Progenitor cell of endocrine pancreas (in vitro differentiated cells): ENCODE measurements at regions not wholly inside any gene's neighbourhood (a gene's known extent, or its start where the extent isn't known, plus 50 kb on each side); places are given as distances from the start of the nearest gene placed in this dataset.

Experiments
- DNase-seq: peaks from one replicate; pipeline ENCODE4 v3.0.0; 2021; ENCODE audit warnings: low spot score; ENCODE audit not compliant: unreplicated experiment
- H3K27ac Mint-ChIP-seq: 2 replicates; pipeline ENCODE4 v1.8.0; 2021; ENCODE audit warnings: mild to moderate bottlenecking, moderate library complexity, mixed read lengths
- H3K27me3 Mint-ChIP-seq: 2 replicates; pipeline ENCODE4 v1.8.0; 2021; ENCODE audit warnings: mixed read lengths
- H3K36me3 Mint-ChIP-seq: 2 replicates; pipeline ENCODE4 v1.8.0; 2022; ENCODE audit warnings: mixed read lengths; ENCODE audit not compliant: insufficient read depth
- H3K4me1 Mint-ChIP-seq: 2 replicates; pipeline ENCODE4 v1.8.0; 2021; ENCODE audit warnings: low read depth, mixed read lengths
- H3K4me3 Mint-ChIP-seq: 2 replicates; pipeline ENCODE4 v1.8.0; 2021; ENCODE audit warnings: low read depth, mild to moderate bottlenecking, moderate library complexity, mixed read lengths
- H3K9me3 Mint-ChIP-seq: 2 replicates; pipeline ENCODE4 v1.8.0; 2021; ENCODE audit warnings: low read depth, mixed read lengths
- TF ChIP-seq, protein P1 (sequence below): fragments of 200-600 bp; sonication (generic); IDR thresholded peaks from one replicate; pipeline ENCODE4 v1.5.0; 2021; ENCODE audit warnings: antibody characterized with exemption, mild to moderate bottlenecking; ENCODE audit not compliant: unreplicated experiment

DNA sequence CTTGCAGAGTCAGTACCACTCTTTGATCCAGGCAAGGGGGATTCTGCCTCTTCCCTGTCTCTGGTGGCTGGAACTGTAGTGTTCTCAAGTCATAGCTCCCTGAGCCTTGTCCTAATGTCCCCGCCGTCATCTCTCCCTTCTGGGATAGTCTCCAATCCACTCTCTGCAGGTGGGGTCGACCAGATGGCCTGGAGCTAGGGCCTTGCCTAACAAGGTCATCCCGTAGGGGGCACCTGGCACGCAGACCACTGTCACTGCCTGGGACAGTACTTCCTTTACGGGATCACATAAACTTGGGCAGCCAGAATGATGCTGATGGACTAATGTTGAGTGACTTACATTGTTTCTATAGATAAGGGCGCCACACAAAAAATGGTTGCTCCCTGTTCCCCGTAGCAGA lies 118.9 kb upstream of the SLC22A23 start:
- no peak overlapping the region for H3K4me3 Mint-ChIP-seq
- H3K9me3 Mint-ChIP-seq = no peaks in the 10 kb centered on the region
- H3K27ac Mint-ChIP-seq = no peak overlapping the region
- TF ChIP-seq, protein P1, sequence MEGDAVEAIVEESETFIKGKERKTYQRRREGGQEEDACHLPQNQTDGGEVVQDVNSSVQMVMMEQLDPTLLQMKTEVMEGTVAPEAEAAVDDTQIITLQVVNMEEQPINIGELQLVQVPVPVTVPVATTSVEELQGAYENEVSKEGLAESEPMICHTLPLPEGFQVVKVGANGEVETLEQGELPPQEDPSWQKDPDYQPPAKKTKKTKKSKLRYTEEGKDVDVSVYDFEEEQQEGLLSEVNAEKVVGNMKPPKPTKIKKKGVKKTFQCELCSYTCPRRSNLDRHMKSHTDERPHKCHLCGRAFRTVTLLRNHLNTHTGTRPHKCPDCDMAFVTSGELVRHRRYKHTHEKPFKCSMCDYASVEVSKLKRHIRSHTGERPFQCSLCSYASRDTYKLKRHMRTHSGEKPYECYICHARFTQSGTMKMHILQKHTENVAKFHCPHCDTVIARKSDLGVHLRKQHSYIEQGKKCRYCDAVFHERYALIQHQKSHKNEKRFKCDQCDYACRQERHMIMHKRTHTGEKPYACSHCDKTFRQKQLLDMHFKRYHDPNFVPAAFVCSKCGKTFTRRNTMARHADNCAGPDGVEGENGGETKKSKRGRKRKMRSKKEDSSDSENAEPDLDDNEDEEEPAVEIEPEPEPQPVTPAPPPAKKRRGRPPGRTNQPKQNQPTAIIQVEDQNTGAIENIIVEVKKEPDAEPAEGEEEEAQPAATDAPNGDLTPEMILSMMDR = no peak
- H3K36me3 Mint-ChIP-seq = no peaks in the 10 kb centered on the region
- H3K4me1 Mint-ChIP-seq = peaks cover 3% of the 10 kb centered on the region
- no peak for DNase-seq
- H3K27me3 Mint-ChIP-seq = peaks cover 18% of the 10 kb centered on the region

DNA sequence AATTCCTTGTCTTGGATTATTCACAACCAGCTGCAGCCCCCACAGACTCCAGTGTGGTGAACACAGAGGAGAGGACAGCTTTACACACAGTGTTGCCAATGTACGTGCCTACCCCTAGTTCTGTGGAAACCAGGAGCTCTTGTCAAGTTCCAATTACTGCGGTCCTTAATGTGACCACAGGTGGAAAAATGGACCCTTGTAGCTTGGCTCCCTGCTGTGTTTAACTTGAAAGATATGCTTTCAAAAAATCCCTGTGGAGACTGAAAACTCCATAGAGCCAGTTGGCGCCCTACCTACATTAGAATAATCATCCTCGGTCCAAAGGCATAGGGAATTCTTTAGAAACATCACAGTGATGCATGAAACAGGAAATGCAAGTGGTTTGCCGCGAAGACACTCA lies 118.3 kb upstream of the SLC22A23 start:
- no peak for DNase-seq
- H3K27me3 Mint-ChIP-seq = peaks cover 22% of the 10 kb centered on the region
- no peak overlapping the region for H3K4me3 Mint-ChIP-seq
- H3K9me3 Mint-ChIP-seq = no peaks in the 10 kb centered on the region
- H3K4me1 Mint-ChIP-seq = peaks cover 4% of the 10 kb centered on the region
- TF ChIP-seq, protein P1 = no peak
- no peaks in the 10 kb centered on the region for H3K36me3 Mint-ChIP-seq
- H3K27ac Mint-ChIP-seq = no peak overlapping the region

DNA sequence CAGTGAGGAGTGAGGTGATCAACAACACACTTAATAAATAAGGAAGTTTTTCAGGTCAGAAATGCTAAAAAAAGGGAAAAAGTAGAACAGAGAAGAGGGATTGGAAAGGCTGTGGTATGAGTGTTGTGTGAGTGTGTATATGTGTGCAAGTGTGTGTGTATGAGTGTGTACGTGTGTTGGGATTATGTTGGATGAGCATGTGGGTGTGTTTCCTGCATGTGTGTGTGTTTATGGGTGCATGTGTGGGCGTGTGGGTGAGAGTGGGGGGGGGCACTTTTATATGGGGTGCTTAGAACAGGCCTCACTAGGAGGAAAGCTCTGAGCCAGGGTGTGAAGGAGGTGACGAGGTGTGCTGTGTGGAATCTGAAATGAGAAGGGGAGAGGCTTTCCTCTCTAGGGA lies 116.8 kb upstream of the SLC22A23 start:
- H3K9me3 Mint-ChIP-seq = no peaks in the 10 kb centered on the region
- H3K27me3 Mint-ChIP-seq = peaks cover 20% of the 10 kb centered on the region
- no peaks in the 10 kb centered on the region for H3K36me3 Mint-ChIP-seq
- H3K27ac Mint-ChIP-seq = no peak overlapping the region
- TF ChIP-seq, protein P1 = no peak
- no peak overlapping the region for H3K4me3 Mint-ChIP-seq
- H3K4me1 Mint-ChIP-seq = peaks cover 5% of the 10 kb centered on the region
- DNase-seq = no peak

DNA sequence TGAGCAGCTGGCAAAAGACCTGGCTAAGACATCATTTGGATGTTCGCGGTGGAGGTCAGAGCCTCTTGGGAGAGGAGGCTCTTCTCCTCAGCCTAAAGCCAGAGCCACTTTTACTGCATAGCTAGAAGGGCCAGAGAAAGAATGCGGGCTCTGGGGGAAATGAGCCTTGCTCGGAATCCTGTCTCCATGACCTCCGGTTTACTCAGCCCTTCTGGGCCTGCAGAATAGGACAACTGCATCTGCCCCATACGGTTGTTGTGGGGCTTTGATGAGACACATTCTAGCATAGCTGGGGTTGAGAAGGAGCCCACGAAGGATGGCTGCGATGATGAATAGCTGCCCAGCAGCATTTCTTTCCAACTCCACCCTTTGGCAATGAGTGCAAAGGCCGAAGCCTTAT lies 115.0 kb upstream of the SLC22A23 start:
- H3K27ac Mint-ChIP-seq = no peak overlapping the region
- DNase-seq = no peak
- TF ChIP-seq, protein P1 = no peak
- no peaks in the 10 kb centered on the region for H3K9me3 Mint-ChIP-seq
- peaks cover 7% of the 10 kb centered on the region for H3K4me1 Mint-ChIP-seq
- no peak overlapping the region for H3K4me3 Mint-ChIP-seq
- H3K27me3 Mint-ChIP-seq = peaks cover 13% of the 10 kb centered on the region
- H3K36me3 Mint-ChIP-seq = no peaks in the 10 kb centered on the region

DNA sequence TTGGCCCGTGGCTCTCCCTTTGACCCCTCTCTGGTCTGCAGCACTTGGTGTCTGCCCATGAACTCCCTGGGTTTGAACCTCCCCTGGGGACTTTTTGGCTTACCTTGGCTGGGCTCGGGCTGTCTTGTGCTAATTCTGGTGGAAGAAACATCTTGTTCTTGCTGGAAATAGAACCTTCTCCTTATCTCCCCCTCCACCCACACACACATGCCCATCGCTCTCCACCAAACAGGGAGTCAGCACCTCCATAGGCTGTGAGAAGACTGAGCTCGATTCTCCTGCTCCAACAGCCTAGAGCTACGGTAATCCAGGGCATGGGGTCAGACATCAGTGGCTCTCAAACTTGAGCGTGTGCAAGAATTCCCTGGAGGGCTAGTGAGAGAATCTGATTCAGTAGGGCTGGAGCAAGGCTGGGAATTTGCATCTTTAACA lies 114.4 kb upstream of the SLC22A23 start:
- no peak for DNase-seq
- no peaks in the 10 kb centered on the region for H3K36me3 Mint-ChIP-seq
- TF ChIP-seq, protein P1 = no peak
- H3K4me3 Mint-ChIP-seq = no peak overlapping the region
- no peak overlapping the region for H3K27ac Mint-ChIP-seq
- peaks cover 7% of the 10 kb centered on the region for H3K4me1 Mint-ChIP-seq
- H3K9me3 Mint-ChIP-seq = no peaks in the 10 kb centered on the region
- H3K27me3 Mint-ChIP-seq = peaks cover 13% of the 10 kb centered on the region
